ENCODE measurements at regions not wholly inside any gene's neighbourhood (a gene's known extent, or its start where the extent isn't known, plus 50 kb on each side); places are given as distances from the start of the nearest gene placed in this dataset.

GRCh38 chr3:70516076-70516475, 203.6 kb upstream of the MDFIC2 start:
- Histone ChIP-seq H3K4me1 (replicated peaks) (no peaks in the 10 kb centered on the region), H3K27me3 (replicated peaks; ENCODE audit: insufficient read depth) (no peaks in the 10 kb centered on the region), H3K4me3 (no peak overlapping the region), H3K27ac (no peak overlapping the region), H3K9me3 (no peaks in the 10 kb centered on the region), H3K36me3 (no peaks in the 10 kb centered on the region)
- TF ChIP-seq CTCF (IDR thresholded peaks at IDR 0.05): no peak
- TF ChIP-seq POLR2AphosphoS5 (IDR thresholded peaks at IDR 0.05): no peak
- no peak for TF ChIP-seq POLR2A (IDR thresholded peaks at IDR 0.05)
- DNase-seq (ENCODE audit: low spot score): no peak
- WGBS: 73% methylated on average over 4 of the region's 4 CpGs
- intact Hi-C loops (cut with DNase I): no loop called here

- H3K4me3 ChIP-seq: no peak overlapping the region
- no peak overlapping the region for H3K27ac ChIP-seq
- no peak for DNase-seq (ENCODE audit: low spot score)
- no peaks in the 10 kb centered on the region for H3K36me3 ChIP-seq
- H3K4me1 ChIP-seq (replicated peaks): no peaks in the 10 kb centered on the region
- no peaks in the 10 kb centered on the region for H3K9me3 ChIP-seq
- intact Hi-C loops (cut with DNase I): no loop called here
- WGBS: 59% methylated on average over 4 of the region's 4 CpGs
- no peaks in the 10 kb centered on the region for H3K27me3 ChIP-seq (replicated peaks; ENCODE audit: insufficient read depth)
- TF ChIP-seq CTCF (IDR thresholded peaks at IDR 0.05) (no peak), POLR2AphosphoS5 (IDR thresholded peaks at IDR 0.05) (no peak), POLR2A (IDR thresholded peaks at IDR 0.05) (no peak)
Observed at GRCh38 chr3:70507486-70507885, 195.0 kb upstream of the MDFIC2 start.

- no peak for DNase-seq (ENCODE audit: low spot score)
- Histone ChIP-seq H3K4me1 (replicated peaks) (no peaks in the 10 kb centered on the region), H3K9me3 (no peaks in the 10 kb centered on the region), H3K4me3 (no peak overlapping the region), H3K27ac (no peak overlapping the region), H3K36me3 (no peaks in the 10 kb centered on the region), H3K27me3 (replicated peaks; ENCODE audit: insufficient read depth) (no peaks in the 10 kb centered on the region)
- no peak for TF ChIP-seq CTCF (IDR thresholded peaks at IDR 0.05)
- TF ChIP-seq POLR2AphosphoS5 (IDR thresholded peaks at IDR 0.05): no peak
- TF ChIP-seq POLR2A (IDR thresholded peaks at IDR 0.05): no peak
- 85% methylated on average over 5 of the region's 5 CpGs for WGBS
- intact Hi-C loops (cut with DNase I): no loop called here
Observed at GRCh38 chr3:70506775-70507174, 194.3 kb upstream of the MDFIC2 start.

GRCh38 chr3:70501561-70501960, 189.1 kb upstream of the MDFIC2 start:
- TF ChIP-seq POLR2AphosphoS5 (IDR thresholded peaks at IDR 0.05): no peak
- TF ChIP-seq CTCF (IDR thresholded peaks at IDR 0.05): no peak
- no peak for TF ChIP-seq POLR2A (IDR thresholded peaks at IDR 0.05)
- intact Hi-C loops (cut with DNase I): no loop called here
- no peaks in the 10 kb centered on the region for H3K36me3 ChIP-seq

GRCh38 chr3:70488816-70489215, 176.4 kb upstream of the MDFIC2 start:
- intact Hi-C loops (cut with DNase I): no loop called here
- no peak overlapping the region for H3K4me3 ChIP-seq
- no peaks in the 10 kb centered on the region for H3K4me1 ChIP-seq (replicated peaks)
- TF ChIP-seq POLR2A (IDR thresholded peaks at IDR 0.05): no peak
- WGBS: 24% methylated on average over 7 of the region's 7 CpGs
- no peaks in the 10 kb centered on the region for H3K27me3 ChIP-seq (replicated peaks; ENCODE audit: insufficient read depth)
- H3K36me3 ChIP-seq: no peaks in the 10 kb centered on the region
- no peaks in the 10 kb centered on the region for H3K9me3 ChIP-seq
- no peak for DNase-seq (ENCODE audit: low spot score)
- no peak overlapping the region for H3K27ac ChIP-seq

More at GRCh38 chr3:70501561-70501960, 189.1 kb upstream of the MDFIC2 start:
- H3K4me1 ChIP-seq (replicated peaks): no peaks in the 10 kb centered on the region
- H3K27me3 ChIP-seq (replicated peaks; ENCODE audit: insufficient read depth): no peaks in the 10 kb centered on the region
- no peak overlapping the region for H3K4me3 ChIP-seq
- 74% methylated on average over 3 of the region's 3 CpGs for WGBS
- H3K9me3 ChIP-seq: no peaks in the 10 kb centered on the region
- DNase-seq (ENCODE audit: low spot score): no peak
- H3K27ac ChIP-seq: no peak overlapping the region
